Mesothelial cell of epicardium (in vitro differentiated cells): ENCODE measurements at regions not wholly inside any gene's neighbourhood (a gene's known extent, or its start where the extent isn't known, plus 50 kb on each side); places are given as distances from the start of the nearest gene placed in this dataset.

Experiments
- DNase-seq, 2 experiments: peaks; one replicate each; pipeline ENCODE4 v3.0.0; 2021; ENCODE audit warnings: low spot score in 2 of 2; ENCODE audit not compliant: unreplicated experiment in 2 of 2
- H3K27ac Mint-ChIP-seq: 2 replicates; pipeline ENCODE4 v1.8.0; 2021; ENCODE audit warnings: mixed read lengths
- H3K27me3 Mint-ChIP-seq: 2 replicates; pipeline ENCODE4 v1.8.0; 2021; ENCODE audit warnings: low read depth, mixed read lengths
- H3K36me3 Mint-ChIP-seq: 2 replicates; pipeline ENCODE4 v1.8.0; 2021; ENCODE audit warnings: mixed read lengths
- H3K4me1 Mint-ChIP-seq: 2 replicates; pipeline ENCODE4 v1.8.0; 2021; ENCODE audit warnings: mixed read lengths
- H3K4me3 Mint-ChIP-seq: 2 replicates; pipeline ENCODE4 v1.8.0; 2021; ENCODE audit warnings: mild to moderate bottlenecking, moderate library complexity, mixed read lengths
- H3K9me3 Mint-ChIP-seq: 2 replicates; pipeline ENCODE4 v1.8.0; 2021; ENCODE audit warnings: mixed read lengths
- TF ChIP-seq, protein P1 (sequence below): fragments of 200-600 bp; sonication (generic); IDR thresholded peaks from one replicate; pipeline ENCODE4 v1.5.0; 2021; ENCODE audit warnings: antibody characterized with exemption; ENCODE audit not compliant: unreplicated experiment

DNA sequence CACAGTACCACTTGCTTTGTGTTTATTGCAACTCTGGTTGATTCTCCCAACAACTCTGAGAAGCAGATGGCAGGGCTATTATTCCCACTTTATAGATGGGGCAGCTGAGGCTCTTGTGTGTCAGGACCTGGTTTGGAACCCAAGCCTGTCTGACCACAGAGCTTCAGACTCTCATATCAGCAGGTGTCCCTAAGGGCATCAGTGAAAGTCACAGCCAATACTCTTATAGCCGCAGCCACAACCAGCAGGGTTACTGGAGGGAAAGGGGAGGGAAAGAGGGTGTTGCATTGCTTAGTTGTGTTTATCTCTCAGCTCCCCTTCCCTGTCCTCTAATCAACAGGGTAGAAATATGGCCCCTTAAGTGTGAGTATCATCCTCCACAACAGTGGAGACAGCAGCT, 304.0 kb downstream of the RRAGC start:
- H3K4me1 Mint-ChIP-seq = peaks cover 28% of the 10 kb centered on the region
- H3K9me3 Mint-ChIP-seq = no peaks in the 10 kb centered on the region
- H3K36me3 Mint-ChIP-seq = no peaks in the 10 kb centered on the region
- no peak for DNase-seq
- peaks cover 94% of the 10 kb centered on the region for H3K27me3 Mint-ChIP-seq
- H3K27ac Mint-ChIP-seq = no peak overlapping the region
- H3K4me3 Mint-ChIP-seq = no peak overlapping the region
- TF ChIP-seq, protein P1, sequence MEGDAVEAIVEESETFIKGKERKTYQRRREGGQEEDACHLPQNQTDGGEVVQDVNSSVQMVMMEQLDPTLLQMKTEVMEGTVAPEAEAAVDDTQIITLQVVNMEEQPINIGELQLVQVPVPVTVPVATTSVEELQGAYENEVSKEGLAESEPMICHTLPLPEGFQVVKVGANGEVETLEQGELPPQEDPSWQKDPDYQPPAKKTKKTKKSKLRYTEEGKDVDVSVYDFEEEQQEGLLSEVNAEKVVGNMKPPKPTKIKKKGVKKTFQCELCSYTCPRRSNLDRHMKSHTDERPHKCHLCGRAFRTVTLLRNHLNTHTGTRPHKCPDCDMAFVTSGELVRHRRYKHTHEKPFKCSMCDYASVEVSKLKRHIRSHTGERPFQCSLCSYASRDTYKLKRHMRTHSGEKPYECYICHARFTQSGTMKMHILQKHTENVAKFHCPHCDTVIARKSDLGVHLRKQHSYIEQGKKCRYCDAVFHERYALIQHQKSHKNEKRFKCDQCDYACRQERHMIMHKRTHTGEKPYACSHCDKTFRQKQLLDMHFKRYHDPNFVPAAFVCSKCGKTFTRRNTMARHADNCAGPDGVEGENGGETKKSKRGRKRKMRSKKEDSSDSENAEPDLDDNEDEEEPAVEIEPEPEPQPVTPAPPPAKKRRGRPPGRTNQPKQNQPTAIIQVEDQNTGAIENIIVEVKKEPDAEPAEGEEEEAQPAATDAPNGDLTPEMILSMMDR = no peak

DNA sequence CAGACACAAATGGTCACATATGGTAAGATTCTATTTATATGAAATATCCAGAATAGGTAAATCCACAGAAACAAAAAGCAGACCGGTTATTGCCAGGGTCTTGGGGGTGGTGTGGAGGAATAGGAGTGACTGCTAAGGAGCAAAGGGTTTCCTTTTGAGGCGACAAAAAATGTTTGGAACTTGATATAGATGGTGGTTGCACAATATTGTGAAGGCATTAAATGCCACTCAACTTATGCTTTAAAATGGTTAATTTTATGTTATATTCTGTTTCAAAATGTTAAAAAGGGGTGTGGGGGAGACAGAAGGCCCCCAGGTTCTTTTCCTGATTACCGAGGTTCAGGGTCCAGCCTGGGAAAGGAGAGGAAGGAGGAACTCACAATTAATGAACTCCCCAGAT, 304.4 kb downstream of the RRAGC start:
- peaks cover 24% of the 10 kb centered on the region for H3K4me1 Mint-ChIP-seq
- H3K36me3 Mint-ChIP-seq = no peaks in the 10 kb centered on the region
- DNase-seq = no peak
- no peak overlapping the region for H3K4me3 Mint-ChIP-seq
- TF ChIP-seq, protein P1 = no peak
- H3K9me3 Mint-ChIP-seq = no peaks in the 10 kb centered on the region
- H3K27me3 Mint-ChIP-seq = peaks cover 95% of the 10 kb centered on the region
- no peak overlapping the region for H3K27ac Mint-ChIP-seq

DNA sequence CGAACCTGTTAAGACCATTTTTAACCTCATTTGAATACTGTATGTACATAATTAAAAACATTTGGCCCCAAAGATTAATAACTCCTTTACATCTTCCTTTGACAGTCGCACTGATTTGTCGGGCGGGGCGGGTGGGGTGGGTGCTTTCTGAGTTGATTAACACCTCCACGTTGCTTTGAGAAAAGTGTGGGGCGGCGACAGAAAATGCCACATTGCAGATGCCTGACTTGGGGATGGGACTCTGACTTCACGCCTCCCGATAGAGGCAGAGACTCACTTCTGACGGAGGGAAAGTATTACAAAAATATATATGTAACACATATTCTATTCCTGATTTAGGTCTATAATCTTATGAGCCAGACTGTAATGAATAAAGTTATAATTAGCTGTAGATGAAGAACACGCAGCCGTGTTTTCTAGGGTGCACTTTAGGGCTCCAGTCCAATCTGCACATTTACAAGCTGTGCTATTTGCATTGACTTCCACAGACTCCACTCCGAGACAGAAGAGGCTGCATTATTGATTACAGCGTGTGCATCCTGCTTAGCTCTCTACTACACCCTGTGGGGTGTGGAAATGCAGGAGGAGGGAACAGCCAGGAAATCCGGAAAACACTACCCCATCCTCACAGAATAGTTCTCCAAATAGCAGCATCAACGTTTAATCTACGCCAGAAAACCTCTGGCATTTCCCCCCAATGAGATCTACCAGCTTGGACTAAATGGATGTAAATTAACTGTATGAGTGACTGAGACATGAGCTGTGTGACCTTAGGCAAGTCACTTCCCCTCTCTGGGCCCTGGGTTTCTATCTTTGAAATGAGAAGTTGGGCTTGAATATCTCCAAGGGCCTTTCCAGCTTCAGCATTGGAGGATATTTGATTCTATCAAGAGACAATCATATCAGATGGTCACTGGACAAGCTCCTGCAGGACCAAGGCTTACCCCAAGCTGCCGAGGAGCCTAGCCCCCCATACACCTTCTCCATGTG, 308.0 kb downstream of the RRAGC start:
- no peak for DNase-seq
- no peaks in the 10 kb centered on the region for H3K4me1 Mint-ChIP-seq
- H3K9me3 Mint-ChIP-seq = no peaks in the 10 kb centered on the region
- TF ChIP-seq, protein P1 = no peak
- H3K36me3 Mint-ChIP-seq = no peaks in the 10 kb centered on the region
- H3K27me3 Mint-ChIP-seq = peaks cover 97% of the 10 kb centered on the region
- no peak overlapping the region for H3K4me3 Mint-ChIP-seq
- no peak overlapping the region for H3K27ac Mint-ChIP-seq

DNA sequence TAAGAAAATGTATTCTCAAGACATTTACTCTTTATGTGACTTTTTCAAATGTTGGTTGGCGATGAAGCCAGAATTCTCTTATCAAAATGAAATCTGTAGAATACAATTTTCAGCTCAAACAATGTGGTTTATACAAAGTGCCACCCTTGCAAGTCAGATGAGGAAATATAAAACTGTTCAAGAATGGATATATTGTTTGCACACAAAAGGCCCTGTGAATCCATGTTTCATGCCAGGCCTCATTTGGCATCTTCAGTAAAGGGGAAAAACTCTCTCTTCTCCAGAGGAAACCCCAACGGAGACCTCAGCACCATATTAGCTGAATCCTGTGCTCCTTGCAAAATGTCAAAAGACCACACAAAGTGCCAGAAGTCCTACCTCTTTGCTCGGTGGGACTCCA, 310.4 kb downstream of the RRAGC start:
- no peaks in the 10 kb centered on the region for H3K36me3 Mint-ChIP-seq
- TF ChIP-seq, protein P1 = no peak
- no peak overlapping the region for H3K4me3 Mint-ChIP-seq
- no peaks in the 10 kb centered on the region for H3K4me1 Mint-ChIP-seq
- H3K9me3 Mint-ChIP-seq = no peaks in the 10 kb centered on the region
- H3K27me3 Mint-ChIP-seq = peaks cover 92% of the 10 kb centered on the region
- no peak overlapping the region for H3K27ac Mint-ChIP-seq
- no peak for DNase-seq

DNA sequence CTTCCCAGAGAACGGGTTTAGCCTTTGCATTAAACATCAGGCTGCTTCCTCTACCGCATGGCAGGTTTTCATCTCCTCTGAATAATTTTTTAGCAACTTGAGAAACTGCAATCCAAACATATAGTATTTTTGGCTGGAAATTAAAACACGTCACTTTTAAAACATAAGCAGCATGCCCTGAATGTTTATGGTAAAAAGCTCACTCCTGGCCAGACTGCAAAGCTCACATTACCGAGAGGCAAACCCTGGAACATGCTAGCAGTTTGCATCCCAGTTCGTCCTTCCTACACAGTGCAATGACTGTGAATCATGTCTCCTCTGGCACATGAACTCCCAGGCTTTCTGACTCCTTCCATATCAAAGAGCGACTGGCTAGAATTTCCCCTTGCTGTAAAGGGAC, 312.3 kb downstream of the RRAGC start:
- no peak overlapping the region for H3K4me3 Mint-ChIP-seq
- H3K4me1 Mint-ChIP-seq = no peaks in the 10 kb centered on the region
- no peaks in the 10 kb centered on the region for H3K9me3 Mint-ChIP-seq
- peaks cover 92% of the 10 kb centered on the region for H3K27me3 Mint-ChIP-seq
- TF ChIP-seq, protein P1 = no peak
- DNase-seq = no peak
- H3K36me3 Mint-ChIP-seq = no peaks in the 10 kb centered on the region
- no peak overlapping the region for H3K27ac Mint-ChIP-seq
